GM21447 (cell line): ENCODE measurements at regions not wholly inside any gene's neighbourhood (a gene's known extent, or its start where the extent isn't known, plus 50 kb on each side); places are given as distances from the start of the nearest gene placed in this dataset.
"Not testable (repeated sequence)": the region's sequence is repeated elsewhere in the genome, so short reads cannot be mapped to it uniquely, and the experiment has no call there.

Source experiments
- ATAC-seq: cut with Tn5 transposase; IDR thresholded peaks from one replicate; pipeline ENCODE4 v1.9.1; 2021; ENCODE audit not compliant: unreplicated experiment

DNA sequence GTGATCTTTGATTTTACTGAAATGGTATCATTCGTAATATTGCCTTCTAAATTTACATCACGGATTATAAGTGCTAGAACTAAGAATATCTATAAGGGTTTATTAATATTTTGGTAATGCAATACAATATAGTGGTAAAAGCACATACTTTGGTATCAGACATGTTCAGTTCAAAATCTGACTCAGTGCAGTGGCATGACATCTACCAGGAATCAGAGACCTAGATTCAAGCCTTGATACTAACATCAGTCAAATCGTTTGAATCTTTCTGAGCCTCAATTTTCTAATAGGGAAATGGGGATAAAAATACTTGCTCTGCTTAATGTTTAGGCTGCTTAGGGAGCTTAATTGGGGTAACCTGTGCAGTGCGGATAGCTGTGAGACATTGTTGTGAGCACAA is 488.0 kb downstream of the BCKDHB start:
- ATAC-seq: no peak

DNA sequence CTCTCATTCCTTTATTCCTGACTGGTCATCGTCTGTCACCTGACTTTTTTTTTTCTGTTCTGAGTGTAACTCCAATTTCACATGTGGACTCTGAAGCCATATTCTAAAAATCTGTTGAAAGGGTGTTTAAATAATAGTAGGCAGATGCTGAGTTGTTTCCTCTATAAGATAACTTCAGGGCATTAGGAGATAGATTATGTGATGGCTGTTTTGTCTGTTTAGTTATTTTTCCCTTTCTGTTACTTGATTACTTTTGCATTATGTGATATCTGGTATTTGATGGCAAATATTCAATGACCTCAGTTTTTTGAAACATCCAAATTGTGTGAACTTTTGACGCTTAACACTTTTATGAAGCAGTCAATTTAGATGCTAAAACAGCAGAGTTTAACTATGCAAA is 486.0 kb downstream of the BCKDHB start:
- ATAC-seq: no peak

DNA sequence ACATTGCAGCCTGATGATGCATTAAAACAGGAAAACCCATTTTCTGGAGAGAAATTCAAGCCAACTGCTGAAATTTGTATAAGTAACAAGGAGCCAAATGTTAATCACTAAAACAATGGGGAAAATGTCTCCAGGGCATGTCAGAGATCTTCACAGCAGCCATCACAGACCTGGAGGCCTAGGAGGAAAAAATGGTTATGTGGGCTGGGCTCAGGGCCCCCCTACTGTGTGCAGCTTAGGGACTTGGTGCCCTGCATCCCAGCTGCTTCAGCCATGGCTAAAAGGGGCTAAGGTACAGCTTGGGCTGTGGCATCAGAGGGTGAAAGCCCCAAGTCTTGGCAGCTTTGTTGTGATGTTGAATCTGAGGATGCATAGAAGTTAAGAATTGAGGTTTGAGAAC is 479.8 kb downstream of the BCKDHB start:
- no peak for ATAC-seq

DNA sequence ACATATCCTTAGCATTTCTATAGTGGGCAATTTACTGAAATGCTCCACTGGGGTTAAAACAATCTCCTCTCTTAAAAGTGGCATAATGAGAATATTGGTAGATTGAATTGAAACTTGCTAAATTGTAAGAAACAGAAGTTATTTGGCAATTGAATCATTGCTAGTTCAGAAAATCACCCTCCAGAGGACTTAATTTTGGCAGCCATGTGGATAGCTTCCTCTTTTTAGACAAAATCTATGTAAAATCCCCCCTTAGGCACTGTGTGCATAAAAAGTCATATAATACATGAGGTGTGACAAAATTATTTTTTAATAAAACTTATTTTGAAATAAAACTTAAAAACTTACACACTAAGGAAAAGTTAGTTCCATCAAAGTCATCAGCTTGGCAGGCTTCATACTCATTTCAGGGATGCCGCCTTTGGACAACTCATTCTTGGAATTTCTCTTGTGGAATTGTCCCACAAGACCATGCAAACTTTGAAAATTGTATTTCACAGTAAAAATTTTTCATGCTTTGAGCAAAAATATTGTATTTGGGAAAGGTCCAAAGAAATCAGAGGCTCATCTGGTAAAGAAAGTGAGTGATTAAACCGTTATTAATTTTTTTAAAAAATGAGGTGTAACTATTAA is 473.0 kb downstream of the BCKDHB start:
- ATAC-seq: no peak

DNA sequence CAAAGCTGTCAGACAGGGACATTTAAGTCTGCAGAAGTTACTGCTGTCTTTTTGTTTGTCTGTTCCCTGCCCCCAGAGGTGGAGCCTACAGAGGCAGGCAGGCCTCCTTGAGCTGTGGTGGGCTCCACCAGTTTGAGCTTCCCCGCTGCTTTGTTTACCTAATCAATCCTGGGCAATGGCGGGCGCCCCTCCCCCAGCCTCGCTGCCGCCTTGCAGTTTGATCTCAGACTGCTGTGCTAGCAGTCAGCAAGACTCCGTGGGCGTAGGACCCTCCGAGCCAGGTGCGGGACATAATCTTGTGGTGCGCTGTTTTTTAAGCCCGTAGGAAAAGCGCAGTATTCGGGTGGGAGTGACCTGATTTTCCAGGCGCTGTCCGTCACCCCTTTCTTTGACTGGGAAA is 466.8 kb downstream of the BCKDHB start:
- ATAC-seq: not testable (repeated sequence)

DNA sequence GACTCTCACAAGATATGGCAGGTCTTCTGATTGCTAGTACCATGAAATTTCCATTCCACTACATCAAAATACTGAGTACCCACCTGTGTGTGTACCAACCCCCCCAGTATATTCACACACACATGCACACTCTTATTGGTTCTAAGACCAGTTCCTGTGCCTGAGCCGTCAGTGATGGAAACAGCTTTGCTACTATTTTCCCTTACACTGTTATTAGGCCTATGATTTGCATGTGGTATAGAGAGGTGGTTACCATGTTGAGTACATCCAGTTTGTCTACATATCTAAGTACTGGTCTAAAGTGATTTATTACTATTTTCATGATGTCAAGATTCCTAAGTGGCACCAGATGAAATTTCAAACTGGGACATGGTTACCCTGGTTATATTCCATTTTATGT is 459.9 kb downstream of the BCKDHB start:
- no peak for ATAC-seq

DNA sequence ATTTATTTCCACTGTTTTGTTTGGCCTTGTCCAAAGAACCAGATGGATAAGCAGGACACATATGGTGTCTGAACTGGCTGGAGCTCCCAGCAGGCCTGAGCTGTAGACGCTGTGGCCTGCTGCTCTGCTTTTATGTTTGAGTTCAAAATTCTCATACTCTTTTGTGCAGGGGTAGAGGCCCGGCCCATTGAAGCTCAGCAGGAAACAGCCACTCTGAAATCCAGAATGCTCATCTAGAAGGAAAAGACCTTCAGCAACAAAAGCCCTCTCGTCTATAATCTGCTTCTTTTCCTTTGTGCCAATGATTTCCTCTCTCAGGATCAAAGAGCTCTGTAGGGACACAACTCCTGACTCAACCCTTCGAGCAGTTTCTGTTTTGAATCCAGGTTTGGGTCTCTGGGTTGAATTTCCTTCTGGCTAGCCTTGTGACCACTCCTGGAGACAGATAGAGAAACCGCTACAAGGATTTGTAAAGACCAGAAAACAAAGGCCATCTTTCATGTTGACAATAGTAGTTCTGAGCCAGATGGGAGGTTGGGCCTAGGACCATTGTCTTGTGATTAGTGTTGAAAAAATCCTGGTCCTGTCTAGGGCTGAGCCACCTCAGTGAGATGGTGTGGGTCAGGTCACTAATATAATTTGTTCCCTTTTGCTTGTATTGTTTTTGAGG is 446.7 kb downstream of the BCKDHB start:
- ATAC-seq: no peak

DNA sequence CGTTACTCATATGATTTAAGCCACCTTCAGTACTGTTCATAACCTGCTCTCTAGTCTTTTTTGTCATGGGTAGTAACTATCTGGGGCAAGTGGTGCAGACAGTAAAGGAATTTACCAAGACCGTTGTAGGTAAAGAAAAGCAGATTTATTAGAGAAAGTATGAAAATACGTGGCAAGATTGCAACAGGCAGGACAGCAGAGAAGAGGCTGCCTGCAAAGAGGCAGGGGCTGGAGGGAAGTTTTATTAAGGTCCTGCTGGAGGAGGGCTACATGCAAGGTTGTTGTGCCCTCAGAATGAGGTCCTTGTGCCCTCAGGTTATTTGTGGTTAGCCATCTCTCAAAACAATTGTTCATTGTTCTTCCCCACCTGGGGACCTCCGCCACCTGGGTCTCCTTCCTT is 444.3 kb downstream of the BCKDHB start:
- ATAC-seq: no peak

DNA sequence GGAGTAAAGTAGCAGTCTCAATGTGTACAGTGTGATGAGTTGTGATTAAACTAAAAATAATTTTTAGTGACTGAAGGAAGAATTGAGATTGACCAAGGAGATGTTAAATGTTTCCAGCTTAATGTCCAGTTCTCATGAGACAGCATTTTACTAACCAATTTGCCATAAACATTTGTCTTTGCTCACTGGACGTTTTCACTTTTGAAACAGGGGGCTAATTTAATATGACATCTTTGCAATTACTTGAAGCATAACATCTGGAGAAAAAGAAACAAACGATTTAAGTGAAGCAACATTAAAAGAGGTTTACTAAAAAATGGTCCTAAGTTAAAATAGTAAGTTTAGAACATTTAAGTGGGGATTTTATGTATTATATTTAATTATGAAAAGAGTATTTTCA is 443.8 kb downstream of the BCKDHB start:
- ATAC-seq: no peak

DNA sequence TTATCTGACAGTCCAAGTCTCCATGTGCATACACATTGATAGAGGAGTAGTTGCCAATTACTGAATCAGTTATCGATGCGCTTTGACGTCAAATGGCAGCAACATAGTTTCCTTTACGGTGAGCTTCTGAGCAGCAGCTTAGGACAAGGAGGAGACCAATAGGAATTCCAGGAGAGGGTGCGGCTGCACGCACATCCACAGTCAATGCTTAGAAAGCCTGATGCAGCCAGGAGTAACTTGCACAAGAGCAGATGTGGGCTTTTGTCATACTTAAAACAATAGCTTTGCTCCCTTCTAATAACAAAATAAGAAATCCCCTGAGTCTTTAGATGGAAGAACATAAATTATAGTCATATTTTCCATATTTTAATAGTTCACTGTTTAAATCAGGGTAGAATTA is 442.1 kb downstream of the BCKDHB start:
- ATAC-seq: no peak

DNA sequence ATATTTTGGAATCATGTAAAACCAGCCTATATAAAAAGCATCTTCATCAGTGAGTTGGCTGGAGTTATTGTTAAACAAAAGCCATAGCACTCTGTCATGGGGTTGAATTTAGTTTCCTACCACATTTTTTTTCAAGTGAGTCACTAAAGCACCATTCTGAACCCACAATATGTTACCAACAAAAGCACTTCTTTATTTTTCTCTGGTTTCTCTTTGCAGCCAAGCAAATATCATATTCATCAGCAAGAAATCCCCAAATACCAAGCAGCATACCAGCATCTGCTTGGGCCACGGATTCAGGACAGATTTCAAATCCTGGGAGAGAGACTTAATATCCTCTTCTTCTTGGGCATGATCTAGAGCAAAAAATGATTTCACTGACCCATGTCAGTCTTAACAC is 441.4 kb downstream of the BCKDHB start:
- no peak for ATAC-seq

DNA sequence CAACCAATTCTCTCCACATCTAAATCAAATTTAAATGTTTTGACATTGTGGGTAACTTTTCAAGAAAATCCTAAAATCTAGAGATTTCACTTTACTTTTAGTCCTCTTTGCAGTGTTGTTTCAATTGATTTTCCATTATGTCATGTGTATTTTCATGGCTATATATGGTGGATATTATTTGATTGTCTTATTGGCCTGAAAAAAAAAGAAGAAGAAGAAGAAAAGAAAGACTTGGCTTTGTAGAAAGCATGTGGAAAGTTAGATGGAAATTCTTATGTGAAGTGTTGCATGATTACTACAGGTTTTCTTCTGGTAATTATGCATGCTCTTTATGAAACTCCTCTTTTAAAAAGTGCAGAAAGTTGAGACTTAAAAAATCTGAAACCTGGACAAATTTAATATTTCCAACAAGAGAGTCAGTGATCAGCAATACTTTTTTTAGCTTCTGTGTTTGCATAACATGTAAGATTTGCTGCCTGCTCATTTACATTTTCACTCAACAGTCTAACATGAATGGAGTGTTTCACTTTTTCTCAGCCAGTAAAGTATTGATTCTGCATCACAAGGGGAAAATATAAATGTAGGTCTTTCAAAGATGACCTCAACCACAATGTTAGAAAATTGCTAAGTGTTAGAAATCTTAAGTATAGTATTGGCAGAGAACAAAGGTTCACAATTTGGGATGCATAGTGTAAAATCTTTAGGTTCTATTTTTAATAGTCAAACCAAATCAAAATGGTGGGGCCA is 438.7 kb downstream of the BCKDHB start:
- no peak for ATAC-seq

DNA sequence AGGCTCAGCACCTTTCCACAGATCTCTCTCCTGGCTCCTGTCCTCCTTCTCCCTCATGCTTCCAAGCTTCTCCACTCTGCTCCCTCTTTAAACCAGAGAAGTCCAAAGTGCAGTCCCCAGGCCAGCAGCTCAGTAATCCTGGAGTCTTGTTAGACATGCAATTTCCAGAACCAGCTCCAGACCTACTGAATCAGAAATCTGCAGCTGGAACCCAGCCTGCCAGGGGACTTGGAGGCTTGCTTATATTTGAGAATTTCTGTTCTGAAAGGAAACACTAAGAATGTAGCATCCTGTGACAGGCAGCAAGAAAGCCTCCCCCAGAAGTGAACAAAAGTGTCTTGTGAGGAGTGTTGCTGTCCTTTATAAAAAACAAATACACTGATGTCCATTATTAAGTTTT is 438.1 kb downstream of the BCKDHB start:
- ATAC-seq: no peak

DNA sequence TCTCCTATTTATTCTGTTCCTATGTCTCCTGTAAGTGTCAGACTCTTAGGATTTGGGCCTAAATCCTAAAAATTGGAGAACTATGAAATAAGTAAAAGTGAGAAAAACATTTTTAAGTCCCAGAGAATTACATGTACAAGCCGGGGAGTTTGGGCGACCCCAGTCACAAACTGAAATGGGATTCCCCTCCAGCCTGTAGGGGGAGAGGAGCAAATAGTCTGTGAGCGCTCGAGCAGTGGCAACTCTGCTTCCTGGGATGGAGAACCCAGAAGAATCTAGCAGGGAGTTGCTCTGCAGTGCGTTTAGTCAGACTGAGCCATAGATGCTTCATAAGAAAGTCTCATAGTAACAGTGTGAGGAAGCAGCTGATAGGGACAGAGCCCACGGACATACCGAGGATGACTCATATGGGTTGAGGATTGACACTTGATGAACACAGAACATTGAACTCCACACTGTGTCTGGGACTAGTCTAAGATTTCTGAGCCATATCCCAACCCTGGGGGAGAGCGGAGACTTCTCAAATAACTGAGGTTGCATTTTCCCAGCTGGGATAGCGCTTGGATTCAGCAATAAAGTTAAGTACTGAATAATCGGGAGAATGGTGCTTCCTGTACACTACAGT is 437.2 kb downstream of the BCKDHB start:
- ATAC-seq: no peak

DNA sequence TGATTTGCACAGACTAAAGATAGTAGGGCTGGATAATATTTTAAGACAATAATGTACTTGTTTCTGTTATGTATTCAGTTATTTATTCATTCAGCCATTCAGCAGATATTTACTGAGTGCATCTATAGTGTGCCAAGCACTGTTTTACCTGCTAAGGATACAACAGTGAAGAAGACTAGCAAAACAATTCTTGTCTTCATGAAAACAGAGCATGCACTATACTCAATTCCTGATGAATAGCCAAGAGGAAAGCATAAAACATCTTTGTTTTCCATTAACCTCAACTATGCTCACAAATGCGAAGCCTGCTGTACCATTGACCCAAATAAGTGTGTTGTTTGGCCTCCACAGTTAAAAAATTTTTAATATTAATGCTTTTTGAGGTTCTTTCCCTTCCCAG is 436.7 kb downstream of the BCKDHB start:
- ATAC-seq: no peak

DNA sequence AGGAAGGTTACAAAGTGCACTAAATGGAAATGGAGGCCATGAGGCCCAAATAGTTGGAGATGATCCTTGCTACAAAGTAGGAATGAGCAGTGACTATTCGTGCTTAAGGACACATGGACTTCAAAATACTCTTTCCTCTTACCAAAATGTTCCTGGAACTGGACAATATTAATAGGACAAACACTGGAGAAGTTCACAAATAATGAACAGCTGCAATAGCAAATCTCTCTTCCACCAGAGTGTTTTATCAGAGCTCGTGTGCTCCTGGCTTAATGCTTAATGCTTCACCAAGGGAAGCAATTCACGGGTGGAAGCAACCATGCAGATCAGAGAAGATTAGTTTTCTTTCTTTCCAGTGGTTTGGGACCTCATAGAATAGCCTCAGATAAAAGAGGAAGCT is 435.4 kb downstream of the BCKDHB start:
- ATAC-seq: no peak

DNA sequence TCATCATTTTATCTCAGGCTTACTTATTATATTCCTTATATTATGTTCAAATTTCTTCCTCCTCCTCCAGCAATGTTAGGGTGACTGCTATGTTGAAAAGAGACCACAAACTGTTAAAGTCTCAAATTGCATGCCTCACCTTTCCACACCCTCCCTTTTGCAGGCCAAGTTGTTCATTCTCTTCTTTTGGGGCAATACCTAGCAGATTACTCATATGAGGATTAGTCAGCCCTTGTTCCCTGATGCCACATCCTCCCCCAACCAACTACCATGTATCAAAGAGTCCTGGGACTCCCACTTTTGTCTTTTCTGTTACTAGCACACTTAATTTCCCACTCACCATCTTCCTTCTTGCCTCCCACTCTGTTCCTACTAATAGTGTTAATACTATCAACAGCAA is 434.7 kb downstream of the BCKDHB start:
- ATAC-seq: no peak

DNA sequence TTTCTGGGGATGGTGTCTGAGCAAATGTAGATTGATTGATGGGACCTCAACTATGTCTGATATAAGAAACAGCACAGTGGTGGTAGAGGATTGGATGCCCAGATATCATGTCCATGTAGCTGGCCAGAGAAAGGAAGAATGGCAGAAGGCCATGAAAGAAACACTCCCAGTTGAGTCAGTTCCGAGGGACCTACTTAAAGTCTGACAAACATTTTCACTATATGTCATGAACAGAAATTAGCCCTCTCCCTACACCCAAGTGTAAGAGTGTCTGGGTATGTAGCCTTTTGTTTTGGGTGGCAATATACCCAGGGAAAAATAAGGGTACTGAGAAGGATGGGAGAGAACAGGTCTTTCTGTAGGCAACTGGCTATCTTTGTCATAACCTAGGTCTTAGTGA is 434.2 kb downstream of the BCKDHB start:
- ATAC-seq: no peak

DNA sequence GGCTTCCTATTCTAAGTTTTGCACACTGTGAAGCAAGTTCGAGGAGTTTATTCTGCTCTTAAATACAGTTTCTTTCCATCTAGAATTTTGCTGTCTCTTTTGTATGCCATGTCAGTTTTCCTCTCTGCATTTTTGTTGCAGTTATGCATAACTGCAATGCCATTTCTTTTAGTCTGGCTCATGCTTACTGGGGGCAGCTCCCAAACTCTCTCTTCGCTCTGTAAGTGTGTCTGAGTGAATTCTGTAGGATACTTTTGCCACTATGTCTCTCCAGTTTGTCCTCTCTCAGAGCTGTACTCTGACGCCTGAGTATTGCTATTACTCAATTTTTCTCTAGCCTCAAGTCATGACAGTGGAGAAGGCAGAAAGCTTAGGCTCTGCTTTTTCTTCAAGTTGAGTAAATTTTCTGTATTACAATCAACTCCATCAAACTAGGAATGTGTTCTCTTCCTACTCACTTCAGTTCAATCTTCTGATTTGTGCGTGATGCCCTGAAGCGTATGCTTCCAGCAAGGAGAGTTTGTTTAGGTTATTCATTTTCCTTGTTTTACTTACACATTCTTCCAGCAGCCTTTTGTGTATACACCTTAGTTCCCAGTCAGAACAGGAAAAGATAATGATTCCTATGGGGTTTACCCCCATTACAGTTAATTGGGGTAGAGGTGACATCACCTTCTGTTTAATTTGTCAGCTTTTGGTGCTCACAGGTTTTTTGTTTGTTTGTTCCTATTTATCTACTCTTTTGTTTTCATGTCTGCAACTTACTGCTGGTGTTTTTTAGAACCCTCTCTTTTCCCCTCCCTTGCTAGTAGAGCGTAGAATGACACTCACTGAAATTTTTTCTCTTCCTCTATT is 430.9 kb downstream of the BCKDHB start:
- no peak for ATAC-seq

DNA sequence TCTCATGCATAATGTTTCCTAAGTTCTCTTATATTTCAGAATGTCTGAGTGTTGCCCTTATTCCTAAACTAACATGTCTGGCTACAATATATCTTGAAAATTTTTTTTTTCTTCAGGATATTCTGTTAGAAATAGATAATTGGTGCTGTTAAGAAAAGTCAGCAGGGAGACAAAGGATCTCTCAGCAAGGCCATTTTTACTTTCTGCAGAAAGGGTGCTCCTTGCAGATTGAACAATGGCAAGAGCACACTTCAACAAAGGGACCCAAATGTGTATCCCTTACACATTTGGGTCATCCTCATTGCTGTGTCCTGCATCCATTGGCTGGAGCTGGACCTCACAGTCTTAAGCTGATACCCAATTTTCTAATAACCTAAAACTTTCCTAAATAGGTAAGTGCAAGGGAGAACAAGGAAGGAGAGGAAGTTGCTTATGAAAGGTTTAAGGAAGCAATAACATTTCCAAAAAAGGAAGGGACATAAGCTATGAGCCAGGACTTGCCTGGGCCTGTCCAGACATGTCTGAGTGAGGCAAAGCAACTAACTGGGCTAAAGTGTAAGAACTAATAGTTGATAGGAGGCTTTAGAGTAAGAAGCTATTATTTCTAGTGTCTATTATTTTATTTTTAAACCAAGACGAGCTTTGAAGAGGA is 429.6 kb downstream of the BCKDHB start:
- ATAC-seq: no peak
